CD4-positive, alpha-beta T cell treated with Interleukin-6 at 100 ng/mL for 8 hours (primary cell): ENCODE measurements at regions not wholly inside any gene's neighbourhood (a gene's known extent, or its start where the extent isn't known, plus 50 kb on each side); places are given as distances from the start of the nearest gene placed in this dataset.

ENCODE experiments used
- DNase-seq: peaks from one replicate; pipeline ENCODE4 v3.0.0-alpha.2; 2020; ENCODE audit warnings: mixed read lengths, low spot score

- peak; percentile 93 for DNase-seq
These were observed 304.4 kb downstream of the SEC14L1 start for GRCh38 chr17:77444984-77445759.

DNA sequence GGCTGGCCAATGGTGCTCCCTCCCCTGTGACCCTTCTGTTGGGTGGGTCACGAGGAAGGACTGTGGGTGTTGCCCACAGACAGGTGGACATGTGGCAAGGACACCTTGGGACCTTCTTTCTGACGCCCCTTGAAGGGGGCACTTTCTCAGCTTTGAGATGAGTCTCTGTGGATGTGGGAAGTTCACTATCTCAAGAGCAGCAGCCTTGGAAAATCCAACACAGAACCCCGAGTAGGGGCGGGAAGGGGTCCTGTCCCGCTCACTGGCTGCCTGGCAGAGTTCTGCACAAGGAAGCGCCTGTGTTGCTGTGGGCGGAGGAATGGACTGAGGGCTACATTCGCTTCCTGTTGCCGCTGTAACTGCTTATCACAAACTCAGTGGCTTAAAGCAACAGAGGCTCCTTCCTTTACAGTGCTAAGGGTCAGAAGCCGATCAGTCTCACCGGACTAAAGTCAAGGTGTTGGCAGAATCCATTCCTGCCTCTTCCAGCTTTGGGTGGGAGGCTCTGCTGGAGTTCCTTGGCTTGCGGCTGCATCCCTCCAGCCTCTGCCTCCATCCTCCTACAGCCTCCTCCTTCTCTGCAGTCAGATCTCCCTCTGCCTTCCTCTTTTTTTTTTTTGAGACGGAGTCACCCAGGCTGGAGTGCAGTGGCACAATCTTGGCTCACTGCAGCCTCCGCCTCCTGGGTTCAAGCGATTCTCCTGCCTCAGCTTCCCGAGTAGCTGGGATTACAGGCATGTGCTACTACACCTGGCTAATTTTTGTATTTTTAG lies 305.2 kb downstream of the SEC14L1 start:
- DNase-seq, result peak; percentile 67

- DNase-seq, result no peak
These were observed 306.3 kb downstream of the SEC14L1 start for GRCh38 chr17:77446940-77447634.

DNA sequence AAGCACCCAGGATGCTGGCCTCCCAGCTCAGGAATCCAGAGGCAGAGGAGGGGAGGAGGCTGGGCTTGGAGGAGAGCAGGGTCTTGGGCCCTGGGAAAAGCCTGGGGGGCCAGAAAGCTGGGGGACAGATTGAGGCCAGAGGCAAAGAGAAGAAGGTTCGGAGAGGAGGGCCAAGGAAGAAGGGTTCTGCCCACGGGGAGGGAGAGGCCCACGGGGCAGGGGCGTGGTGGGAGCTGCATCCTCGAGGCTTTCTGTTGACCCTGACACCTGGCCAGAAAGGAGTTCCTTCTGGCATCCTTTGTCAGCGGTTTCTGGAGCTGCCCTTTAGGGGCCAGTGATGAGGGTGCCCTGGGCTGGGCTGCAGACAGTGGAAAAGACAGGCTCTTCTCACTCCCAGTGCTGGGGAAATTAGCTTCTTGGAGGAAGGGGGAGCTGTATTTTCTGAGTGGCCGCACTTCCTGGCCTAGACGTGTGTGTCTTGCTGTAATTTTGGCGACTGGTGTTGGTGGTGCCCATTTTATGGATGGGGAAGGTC lies 308.7 kb downstream of the SEC14L1 start:
- DNase-seq, result no peak

- no peak for DNase-seq
These were observed 309.4 kb downstream of the SEC14L1 start for GRCh38 chr17:77449908-77450741.

DNA sequence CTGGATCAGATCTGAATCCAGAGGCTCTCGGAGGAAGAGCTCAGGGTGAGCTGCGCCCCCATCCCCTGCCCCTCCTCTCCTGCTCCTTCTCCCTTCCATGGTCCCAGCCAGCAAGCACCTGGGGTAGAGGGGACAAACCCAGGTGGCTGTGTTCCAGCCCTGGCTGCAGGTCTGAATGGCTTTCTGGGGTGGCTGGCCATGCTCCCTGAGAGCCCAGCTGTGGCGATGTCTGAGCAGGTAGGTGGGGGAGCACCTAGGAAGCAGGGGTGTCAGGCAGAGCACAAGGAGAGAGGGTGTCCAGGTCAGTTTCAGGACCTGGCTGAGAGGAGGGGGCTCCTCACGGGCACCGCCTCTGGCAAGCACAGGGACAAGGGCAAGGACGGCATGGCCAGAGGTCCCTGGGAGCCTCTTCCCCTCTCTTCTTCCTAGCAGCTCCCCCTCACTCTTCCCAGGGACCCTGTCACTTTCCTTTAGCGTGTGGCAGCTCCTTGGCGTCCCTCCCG lies 310.0 kb downstream of the SEC14L1 start:
- no peak for DNase-seq

GRCh38 chr17:77451245-77451893 lies 310.6 kb downstream of the SEC14L1 start:
- DNase-seq, result peak; percentile 73

- DNase-seq, result no peak
These were observed 311.4 kb downstream of the SEC14L1 start for GRCh38 chr17:77451894-77452852.

DNA sequence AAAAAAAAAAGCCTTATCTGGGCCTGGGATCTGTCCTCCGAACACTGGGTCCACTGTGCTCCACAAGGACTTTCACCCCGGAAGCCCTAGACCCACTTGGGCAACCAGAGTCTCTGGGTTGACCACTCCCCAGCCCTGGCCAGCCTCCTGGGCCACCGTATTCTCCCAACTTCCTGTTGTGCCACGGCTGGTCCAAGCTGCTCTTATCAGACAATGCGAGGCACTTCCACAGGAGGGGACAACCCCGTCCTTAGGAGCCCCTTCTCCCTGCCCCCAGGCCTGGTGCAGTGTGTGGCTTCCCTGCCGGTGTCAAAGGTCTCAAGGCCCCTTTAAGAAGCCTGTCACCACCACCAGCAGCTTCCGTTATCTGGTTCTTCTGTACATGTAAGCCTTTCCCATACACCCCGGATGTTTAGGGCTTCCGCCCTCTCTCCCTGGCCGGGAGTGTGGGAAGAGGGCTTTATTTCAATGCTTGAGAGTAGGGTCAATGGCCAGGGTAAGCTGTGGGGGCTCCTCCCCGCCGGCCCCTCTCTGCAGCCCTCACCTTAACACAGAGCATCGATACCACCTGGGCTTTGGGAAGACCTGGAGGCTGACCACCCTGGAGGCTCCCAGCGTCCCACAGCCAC lies 313.0 kb downstream of the SEC14L1 start:
- DNase-seq, result peak; percentile 72

DNA sequence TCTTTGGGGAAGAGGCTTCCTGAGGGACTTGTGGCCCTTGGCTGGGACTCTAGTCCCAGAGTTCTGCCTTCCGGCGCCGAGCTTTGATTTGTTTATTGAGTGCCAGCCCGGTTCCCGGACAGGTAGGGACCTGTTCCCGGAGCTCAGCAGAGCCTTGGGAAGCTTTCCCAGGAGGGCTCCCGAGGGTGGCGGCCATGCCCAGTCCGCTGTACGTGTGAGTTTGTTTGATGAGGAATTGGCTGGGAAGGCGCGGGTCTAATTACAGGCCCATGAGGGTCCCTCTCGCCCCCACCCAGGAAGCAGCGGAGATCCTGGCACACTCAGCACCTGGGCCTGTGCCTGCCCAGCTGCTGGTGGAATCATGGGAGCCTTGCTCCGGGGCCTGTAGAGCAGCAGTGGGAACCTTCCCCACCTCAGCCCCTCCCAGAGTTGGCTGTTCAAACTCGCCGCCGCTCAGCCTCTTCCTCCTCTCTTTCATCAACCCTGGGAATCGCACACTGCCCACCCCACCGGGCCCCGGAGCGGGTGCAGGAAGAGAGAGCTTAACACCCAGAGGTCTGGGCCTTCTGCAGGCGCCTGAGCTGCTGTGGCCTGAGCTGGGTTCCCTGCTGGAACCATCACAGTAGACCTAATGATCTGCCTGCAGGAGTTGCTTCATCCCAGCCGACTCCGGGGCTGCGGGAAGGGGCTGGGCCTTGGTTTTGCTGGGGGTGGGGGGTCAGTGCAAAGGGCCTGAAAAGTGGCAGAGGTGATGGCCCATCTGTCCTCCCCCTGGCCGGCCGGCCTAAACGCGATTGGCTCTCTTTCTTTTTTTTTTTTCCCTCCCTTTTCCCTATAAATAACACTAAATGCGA lies 313.7 kb downstream of the SEC14L1 start:
- DNase-seq, result no peak

GRCh38 chr17:77455111-77455890 lies 314.5 kb downstream of the SEC14L1 start:
- no peak for DNase-seq

- no peak for DNase-seq
These were observed 315.1 kb downstream of the SEC14L1 start for GRCh38 chr17:77455891-77456260.

- peak; percentile 61 for DNase-seq
These were observed 315.6 kb downstream of the SEC14L1 start for GRCh38 chr17:77456271-77456950.

DNA sequence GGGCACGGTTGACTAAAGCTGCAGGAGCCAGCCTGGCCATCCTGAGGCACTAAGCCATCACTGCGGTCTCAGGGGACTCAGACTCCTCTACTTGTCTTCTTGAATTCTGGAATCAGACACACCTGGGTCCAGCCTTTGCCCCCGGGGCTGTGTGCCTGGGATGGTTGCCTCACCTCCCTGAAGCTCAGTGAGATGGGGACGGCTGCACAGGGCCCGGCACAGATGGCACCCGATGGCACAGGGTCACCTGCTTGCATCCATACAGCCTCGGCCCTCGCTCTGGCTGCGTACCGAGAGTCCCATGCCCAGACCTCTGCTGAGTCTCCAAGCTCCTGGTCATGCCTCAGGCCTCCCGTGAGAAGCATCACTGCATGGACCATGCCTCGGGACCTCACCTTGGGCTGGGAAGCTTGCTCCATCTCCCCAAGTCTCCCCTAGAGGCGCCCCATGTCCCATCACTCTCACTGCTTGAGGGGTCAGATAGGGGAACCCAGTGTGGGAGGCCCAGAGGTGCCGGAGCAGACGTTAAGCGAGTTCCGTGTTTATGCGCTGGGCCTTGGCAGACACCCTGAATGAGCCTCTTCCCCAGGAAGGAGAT lies 316.3 kb downstream of the SEC14L1 start:
- no peak for DNase-seq

DNA sequence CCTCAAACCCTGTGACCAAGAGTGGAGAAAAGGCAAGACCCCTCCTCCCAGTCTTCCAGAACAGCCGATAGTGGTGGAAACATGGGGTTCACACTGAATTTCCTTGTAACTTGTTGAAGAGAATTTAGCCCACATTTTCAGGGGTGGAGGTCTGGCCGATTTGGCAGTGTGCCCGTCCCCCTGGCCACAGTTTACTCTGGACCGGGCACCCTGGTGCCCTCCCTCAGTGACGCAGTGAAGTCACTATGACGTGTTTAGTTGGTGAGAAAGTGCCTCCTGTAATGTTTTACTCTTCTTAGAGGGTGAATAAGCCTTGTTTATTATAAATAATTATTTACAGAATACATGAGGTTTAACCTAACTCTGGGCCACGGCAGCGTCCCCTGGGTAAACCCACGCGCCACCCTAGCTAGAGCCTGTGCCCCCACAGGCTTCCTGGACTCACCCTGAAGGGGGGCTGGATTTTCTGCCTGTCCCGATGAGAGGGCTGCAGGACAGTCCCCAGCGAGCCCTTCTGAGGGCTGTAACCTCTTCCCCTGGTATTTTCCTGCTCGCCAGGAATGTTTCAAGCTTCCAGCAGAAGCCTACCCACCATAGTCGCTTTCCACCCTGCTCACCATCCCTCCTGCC lies 316.9 kb downstream of the SEC14L1 start:
- no peak for DNase-seq
